ENCODE measurements at regions not wholly inside any gene's neighbourhood (a gene's known extent, or its start where the extent isn't known, plus 50 kb on each side); places are given as distances from the start of the nearest gene placed in this dataset.

GRCh38 chrX:45358392-45358791 is 157.7 kb upstream of the DIPK2B start:
- TF ChIP-seq, protein P1, sequence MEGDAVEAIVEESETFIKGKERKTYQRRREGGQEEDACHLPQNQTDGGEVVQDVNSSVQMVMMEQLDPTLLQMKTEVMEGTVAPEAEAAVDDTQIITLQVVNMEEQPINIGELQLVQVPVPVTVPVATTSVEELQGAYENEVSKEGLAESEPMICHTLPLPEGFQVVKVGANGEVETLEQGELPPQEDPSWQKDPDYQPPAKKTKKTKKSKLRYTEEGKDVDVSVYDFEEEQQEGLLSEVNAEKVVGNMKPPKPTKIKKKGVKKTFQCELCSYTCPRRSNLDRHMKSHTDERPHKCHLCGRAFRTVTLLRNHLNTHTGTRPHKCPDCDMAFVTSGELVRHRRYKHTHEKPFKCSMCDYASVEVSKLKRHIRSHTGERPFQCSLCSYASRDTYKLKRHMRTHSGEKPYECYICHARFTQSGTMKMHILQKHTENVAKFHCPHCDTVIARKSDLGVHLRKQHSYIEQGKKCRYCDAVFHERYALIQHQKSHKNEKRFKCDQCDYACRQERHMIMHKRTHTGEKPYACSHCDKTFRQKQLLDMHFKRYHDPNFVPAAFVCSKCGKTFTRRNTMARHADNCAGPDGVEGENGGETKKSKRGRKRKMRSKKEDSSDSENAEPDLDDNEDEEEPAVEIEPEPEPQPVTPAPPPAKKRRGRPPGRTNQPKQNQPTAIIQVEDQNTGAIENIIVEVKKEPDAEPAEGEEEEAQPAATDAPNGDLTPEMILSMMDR (conservative IDR thresholded peaks at IDR 0.05; ENCODE audit: low read depth, low read length): no peak
- no peak for TF ChIP-seq SMC3 (IDR thresholded peaks at IDR 0.05; ENCODE audit: low read depth, low read length)

Data from IMR-90 (cell line).